Activated CD4-positive, alpha-beta T cell treated with anti-CD3 and anti-CD28 coated beads, Interleukin-10, Interleukin-2, amounts not matched to agents 100 ng/mL and 50 ng/mL, durations not matched to agents 16 hours and 8 hours (primary cell): ENCODE measurements at regions not wholly inside any gene's neighbourhood (a gene's known extent, or its start where the extent isn't known, plus 50 kb on each side); places are given as distances from the start of the nearest gene placed in this dataset.
"Not testable (repeated sequence)": the region's sequence is repeated elsewhere in the genome, so short reads cannot be mapped to it uniquely, and the experiment has no call there.

Experiments
- DNase-seq: peaks from one replicate; pipeline ENCODE4 v3.0.0-alpha.2; 2020

- DNase-seq: no peak
Observed at GRCh38 chr1:81738875-81739274, 61.9 kb upstream of the ADGRL2 start.

GRCh38 chr1:81733480-81733879 lies 67.3 kb upstream of the ADGRL2 start:
- no peak for DNase-seq

DNA sequence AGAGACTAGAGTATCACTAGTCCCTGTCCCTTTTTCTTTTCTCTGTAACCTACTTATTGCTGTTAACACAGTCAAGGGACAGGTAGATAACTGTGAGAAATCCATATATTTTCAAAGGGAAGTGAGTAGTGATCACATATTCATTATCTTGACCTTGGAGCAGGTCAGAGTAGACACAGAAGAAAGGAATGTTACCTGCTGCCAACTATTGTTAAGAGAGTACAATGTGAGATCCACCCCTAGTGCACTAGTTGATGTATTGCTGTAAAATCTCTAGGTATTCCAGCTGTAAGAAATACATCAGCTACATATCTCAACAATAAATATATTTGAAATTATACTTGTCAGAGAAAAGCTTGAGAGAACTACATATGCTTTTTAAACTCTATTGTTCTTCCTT lies 68.7 kb upstream of the ADGRL2 start:
- no peak for DNase-seq

DNA sequence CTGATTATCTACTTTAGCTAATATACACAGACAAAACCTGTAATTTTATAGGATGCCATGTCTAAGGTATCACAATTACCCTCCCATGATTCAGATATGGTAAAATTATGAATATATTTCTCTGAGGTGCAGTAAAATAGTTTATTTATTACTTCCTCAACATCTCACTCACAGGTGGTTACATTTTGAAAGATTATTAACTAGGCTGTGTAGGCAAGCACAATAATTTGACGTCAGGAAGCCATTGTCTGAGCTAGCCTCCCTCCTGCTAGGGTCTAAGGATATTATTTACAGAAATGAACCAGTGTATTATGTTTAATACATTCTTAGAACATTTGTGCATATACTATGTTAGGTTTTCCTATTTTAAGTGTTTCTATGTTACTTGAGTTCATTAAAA lies 69.9 kb upstream of the ADGRL2 start:
- no peak for DNase-seq

DNA sequence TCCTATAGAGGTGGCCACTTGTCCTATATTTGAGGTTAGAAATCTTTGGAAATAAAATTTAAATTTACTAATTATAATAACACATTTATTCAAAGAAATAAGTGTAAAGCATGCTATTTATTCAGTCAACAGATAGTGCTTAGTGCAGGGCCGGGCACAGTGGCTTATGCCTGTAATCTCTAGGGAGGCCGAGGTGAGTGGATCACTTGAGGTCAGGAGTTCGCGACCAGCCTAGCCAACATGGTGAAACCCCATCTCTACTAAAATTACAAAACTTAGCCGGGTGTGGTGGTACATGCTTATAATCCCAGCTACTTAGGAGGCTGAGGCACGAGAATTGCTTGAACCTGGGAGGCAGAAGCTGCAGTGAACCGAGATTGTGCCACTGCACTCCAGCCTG lies 70.4 kb upstream of the ADGRL2 start:
- DNase-seq: not testable (repeated sequence)

DNA sequence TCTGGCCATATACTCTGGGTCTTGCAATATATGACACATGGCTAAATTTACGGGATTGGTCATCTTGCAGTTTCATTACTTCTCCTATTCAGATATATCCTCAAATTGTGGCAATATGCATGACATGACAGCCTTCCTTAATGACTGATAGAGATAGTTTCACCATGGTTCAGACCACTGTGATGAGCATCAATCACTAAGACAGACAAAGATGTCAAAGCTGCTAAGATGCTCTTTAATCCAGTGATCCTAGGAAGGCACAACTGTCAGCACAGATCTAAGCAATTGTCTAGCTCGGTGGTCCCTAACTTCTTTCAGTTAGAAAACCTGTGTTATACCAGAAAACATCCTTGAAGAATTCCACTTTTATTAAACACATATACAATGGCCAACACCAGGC lies 70.9 kb upstream of the ADGRL2 start:
- no peak for DNase-seq

DNA sequence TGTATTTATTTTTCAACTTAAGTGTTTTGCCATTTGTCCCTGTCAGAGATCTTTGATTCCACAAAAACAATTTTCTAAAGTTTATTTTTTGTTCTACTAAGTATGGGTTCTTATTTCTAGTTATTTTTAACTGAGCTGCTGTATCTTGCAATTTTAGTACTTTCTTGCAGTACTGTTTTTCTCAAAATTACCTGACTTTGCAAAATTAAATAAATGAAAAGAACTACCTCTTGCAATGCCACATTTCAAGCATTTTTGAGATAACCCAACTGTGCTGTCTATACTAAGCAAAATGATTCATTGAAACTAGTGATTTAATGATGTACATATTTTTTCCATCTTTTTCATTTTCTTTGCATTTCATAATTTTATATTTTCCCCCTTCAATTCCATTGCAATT lies 71.5 kb upstream of the ADGRL2 start:
- DNase-seq: no peak

GRCh38 chr1:81725823-81726222 lies 74.9 kb upstream of the ADGRL2 start:
- no peak for DNase-seq

DNA sequence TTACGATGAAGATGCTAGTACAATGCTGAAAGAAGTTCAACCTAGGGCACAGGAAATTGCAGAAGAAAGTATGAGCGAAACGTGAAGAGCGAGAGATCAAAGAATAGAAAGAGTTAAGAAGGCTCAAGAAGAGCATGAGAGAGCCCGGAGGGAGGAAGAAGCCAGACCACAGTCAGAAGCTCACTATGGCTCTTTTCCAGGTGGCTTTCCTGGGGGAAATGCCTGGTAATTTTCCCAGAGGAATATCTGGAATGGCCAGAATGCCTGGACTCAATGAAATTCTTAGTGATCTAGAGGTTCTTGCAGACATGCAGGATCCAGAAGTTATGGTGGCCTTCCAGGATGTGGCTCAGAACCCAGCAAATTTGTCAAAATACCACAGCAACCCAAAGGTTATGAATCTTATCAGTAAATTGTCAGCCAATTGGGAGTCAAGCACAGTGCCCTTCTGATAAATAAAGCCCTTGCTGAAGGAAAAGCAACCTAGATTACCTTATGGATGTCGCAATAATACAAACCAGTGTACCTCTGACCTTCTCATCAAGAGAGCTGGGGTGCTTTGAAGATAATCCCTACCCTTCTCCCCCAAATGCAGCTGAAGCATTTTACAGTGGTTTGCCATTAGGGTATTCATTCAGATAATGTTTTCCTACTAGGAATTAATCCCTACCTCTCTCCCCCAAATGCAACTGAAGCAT lies 78.0 kb upstream of the ADGRL2 start:
- DNase-seq: not testable (repeated sequence)

GRCh38 chr1:81720256-81720655 lies 80.5 kb upstream of the ADGRL2 start:
- DNase-seq: not testable (repeated sequence)

GRCh38 chr1:81717230-81717629 lies 83.5 kb upstream of the ADGRL2 start:
- no peak for DNase-seq

- DNase-seq: no peak
Observed at GRCh38 chr1:81715391-81715790, 85.3 kb upstream of the ADGRL2 start.

GRCh38 chr1:81714636-81715035 lies 86.1 kb upstream of the ADGRL2 start:
- DNase-seq: no peak

DNA sequence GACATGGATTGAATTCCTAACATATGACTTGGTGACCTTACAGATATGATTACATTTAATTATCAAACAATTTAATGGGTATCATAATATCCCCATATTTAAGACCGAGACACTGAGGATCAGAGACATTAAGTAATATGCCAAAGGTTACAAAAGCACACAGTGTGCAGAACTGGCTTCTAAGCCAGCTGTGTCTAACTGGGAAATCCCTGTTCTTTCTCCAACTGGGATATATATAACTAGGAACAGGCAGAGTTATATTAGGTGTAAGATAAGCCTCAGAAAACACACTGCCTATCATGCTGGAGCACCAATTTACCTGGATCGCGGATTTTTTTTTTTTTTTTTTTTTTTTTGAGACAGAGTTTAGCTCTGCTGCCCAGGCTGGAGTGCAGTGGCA lies 88.3 kb upstream of the ADGRL2 start:
- no peak for DNase-seq

DNA sequence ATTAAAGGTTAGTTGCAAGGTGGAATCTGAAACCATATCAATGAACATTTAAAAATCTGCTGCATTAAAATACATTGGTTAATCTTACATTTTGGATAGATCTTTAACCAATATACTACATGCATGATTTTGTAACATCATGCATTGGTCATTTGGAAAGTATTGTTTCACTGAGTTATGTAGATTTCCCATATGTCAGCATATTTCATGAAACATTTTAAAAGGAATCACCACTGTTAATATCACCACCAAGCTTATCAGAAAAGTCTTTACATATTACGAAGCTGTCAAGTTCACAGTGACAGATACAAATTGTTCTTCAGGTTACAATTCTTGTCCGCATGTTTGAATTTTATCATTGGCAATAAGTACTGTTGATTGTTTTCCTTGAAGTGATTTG lies 89.9 kb upstream of the ADGRL2 start:
- no peak for DNase-seq

DNA sequence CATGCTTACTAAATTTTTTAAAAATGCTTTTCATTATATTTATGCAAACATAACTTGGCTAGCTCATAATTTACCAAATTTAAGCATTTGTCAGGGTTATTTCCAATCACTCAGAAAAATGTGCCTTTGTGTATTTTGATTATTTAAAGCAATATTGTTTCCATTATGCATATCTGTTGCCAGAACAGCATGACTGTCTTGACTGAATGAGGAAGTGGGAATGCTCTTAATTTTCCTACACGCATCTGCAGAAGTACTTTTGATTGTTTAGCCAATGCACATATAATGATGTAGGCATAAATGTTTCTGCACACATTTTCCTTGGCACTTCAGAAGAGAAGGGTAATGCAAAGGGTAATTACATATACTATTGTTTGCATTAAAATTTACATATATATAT lies 92.5 kb upstream of the ADGRL2 start:
- DNase-seq: no peak

- no peak for DNase-seq
Observed at GRCh38 chr1:81706650-81707435, 93.9 kb upstream of the ADGRL2 start.

DNA sequence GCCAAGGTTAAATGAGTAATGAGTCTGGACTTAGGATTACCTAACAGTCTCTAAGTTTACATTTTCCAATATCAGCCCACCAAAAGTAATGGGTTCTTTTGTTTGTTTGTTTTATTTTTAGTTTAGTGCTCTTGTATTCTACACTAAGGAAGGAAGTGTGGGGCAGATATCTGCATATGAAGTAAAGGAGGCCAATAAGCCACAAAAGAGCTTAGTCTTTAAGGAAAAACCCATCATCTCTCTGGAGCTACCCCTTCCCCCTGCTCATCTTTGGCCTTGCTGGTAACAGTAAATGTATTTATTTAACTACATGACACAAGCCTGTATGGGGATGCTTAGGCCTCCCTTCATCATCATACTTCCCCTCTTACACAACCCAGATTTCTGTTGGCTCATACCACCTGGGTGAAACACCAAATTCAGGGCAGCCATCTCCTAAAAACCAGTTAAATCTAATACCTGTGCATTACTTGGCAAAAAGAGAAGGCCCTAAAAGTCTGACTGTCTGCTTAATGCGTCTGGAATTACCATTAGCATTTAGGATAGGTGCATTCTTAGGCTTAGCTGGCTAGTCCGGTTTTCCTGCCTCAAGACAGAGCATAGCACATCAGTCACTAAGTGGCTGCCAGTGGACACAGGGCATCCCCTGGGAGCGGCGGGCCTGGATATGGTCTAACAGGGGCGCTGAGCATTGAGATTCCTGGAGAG lies 96.8 kb upstream of the ADGRL2 start:
- DNase-seq: no peak

DNA sequence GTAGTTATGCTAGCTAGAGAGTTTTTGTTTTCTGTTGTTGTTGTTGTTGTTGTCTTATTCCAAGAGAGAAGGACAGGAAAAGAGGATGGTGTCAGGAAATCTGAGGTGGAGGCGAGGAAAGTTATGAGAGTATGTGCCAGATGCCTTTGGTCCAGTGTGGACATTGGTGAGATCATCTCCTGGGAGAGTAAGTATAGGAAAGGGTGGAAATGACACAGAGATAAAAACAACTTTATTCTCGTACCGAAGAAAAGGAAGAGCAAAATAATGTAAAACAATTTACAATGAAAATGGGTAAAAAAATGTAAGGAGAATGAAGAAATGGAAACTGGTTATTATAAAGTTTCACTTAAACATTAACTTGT lies 97.4 kb upstream of the ADGRL2 start:
- no peak for DNase-seq

DNA sequence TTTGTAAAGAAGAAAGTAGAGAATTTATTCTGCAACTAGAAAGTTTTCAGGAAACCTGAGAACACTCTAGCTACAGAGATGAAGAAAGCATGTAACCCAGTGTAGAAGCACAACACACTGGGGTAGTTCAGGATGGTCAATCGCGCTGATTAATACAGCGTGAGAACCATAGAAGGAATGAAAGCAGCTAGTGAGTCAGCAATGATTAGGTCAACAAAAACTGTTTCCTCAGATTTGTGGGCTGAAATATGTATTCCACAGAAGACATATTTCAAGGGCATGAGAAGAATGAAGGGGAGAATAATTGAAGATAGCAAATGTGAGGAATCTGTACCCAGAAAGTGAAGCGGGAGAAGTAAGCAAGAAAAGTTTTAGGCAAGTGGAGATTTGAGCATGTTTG lies 97.8 kb upstream of the ADGRL2 start:
- DNase-seq: no peak

GRCh38 chr1:81702079-81702715 lies 98.5 kb upstream of the ADGRL2 start:
- peak; percentile 2 for DNase-seq

- DNase-seq: no peak
Observed at GRCh38 chr1:81700728-81701470, 99.8 kb upstream of the ADGRL2 start.

DNA sequence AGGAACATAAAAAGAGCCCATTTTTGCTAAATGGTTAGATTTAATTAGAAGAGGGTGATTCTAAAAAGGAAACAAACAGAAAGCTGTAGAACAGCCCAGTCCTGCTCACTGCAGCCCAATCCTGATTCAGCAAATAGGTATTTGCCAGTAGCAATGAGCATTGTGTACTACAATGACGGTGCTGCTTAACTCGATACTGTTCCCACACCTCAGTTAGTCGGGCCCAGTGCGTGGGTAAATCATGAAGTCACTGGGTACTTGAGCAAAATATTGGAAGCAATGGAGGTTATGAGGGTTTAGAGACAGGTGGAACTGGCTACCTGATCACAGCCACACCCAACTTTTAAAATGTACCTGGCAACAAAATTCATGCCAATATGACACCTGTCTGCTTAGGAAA lies 101.5 kb upstream of the ADGRL2 start:
- DNase-seq: no peak
